ENCODE measurements at regions not wholly inside any gene's neighbourhood (a gene's known extent, or its start where the extent isn't known, plus 50 kb on each side); places are given as distances from the start of the nearest gene placed in this dataset.
"Not testable (repeated sequence)": the region's sequence is repeated elsewhere in the genome, so short reads cannot be mapped to it uniquely, and the experiment has no call there.

GRCh38 chr14:22289570-22289969 is 299.5 kb downstream of the DAD1 start:
- Histone ChIP-seq H3K27me3 (ENCODE audit: control insufficient read depth, insufficient read depth, low read length) (no peaks in the 10 kb centered on the region), H3K36me3 (ENCODE audit: control insufficient read depth, insufficient read depth, low read length) (no peaks in the 10 kb centered on the region), H3K9me3 (ENCODE audit: control insufficient read depth, insufficient read depth, low read depth, low read length) (no peaks in the 10 kb centered on the region), H3K9ac (ENCODE audit: low read length) (no peak overlapping the region), H3K27ac (ENCODE audit: low read depth, low read length) (no peak overlapping the region), H3K4me1 (ENCODE audit: control insufficient read depth, insufficient read depth, low read length) (peaks cover 13% of the 10 kb centered on the region), H3K4me3 (ENCODE audit: low read depth, low read length) (no peak overlapping the region)

- Histone ChIP-seq H3K27ac (ENCODE audit: low read depth, low read length) (no peak overlapping the region), H3K27me3 (ENCODE audit: control insufficient read depth, insufficient read depth, low read length) (no peaks in the 10 kb centered on the region), H3K9me3 (ENCODE audit: control insufficient read depth, insufficient read depth, low read depth, low read length) (no peaks in the 10 kb centered on the region), H3K4me3 (ENCODE audit: low read depth, low read length) (no peak overlapping the region), H3K36me3 (ENCODE audit: control insufficient read depth, insufficient read depth, low read length) (no peaks in the 10 kb centered on the region), H3K9ac (ENCODE audit: low read length) (no peak overlapping the region), H3K4me1 (ENCODE audit: control insufficient read depth, insufficient read depth, low read length) (peaks cover 7% of the 10 kb centered on the region)
Observed at GRCh38 chr14:22285991-22286390, 303.0 kb downstream of the DAD1 start.

GRCh38 chr14:22282949-22283348 is 306.1 kb downstream of the DAD1 start:
- no peaks in the 10 kb centered on the region for H3K36me3 ChIP-seq (ENCODE audit: control insufficient read depth, insufficient read depth, low read length)
- no peaks in the 10 kb centered on the region for H3K9me3 ChIP-seq (ENCODE audit: control insufficient read depth, insufficient read depth, low read depth, low read length)
- H3K4me3 ChIP-seq (ENCODE audit: low read depth, low read length): no peak overlapping the region
- H3K9ac ChIP-seq (ENCODE audit: low read length): no peak overlapping the region
- H3K27ac ChIP-seq (ENCODE audit: low read depth, low read length): no peak overlapping the region
- no peaks in the 10 kb centered on the region; the same call in 1 of the 2 replicates for H3K4me1 ChIP-seq (ENCODE audit: control insufficient read depth, insufficient read depth, low read length)
- H3K27me3 ChIP-seq (ENCODE audit: control insufficient read depth, insufficient read depth, low read length): no peaks in the 10 kb centered on the region

GRCh38 chr14:22282417-22282816 is 306.6 kb downstream of the DAD1 start:
- Histone ChIP-seq H3K27ac (ENCODE audit: low read depth, low read length) (no peak overlapping the region), H3K4me3 (ENCODE audit: low read depth, low read length) (no peak overlapping the region), H3K9ac (ENCODE audit: low read length) (no peak overlapping the region), H3K4me1 (ENCODE audit: control insufficient read depth, insufficient read depth, low read length) (no peaks in the 10 kb centered on the region; the same call in 1 of the 2 replicates), H3K9me3 (ENCODE audit: control insufficient read depth, insufficient read depth, low read depth, low read length) (no peaks in the 10 kb centered on the region), H3K27me3 (ENCODE audit: control insufficient read depth, insufficient read depth, low read length) (no peaks in the 10 kb centered on the region), H3K36me3 (ENCODE audit: control insufficient read depth, insufficient read depth, low read length) (no peaks in the 10 kb centered on the region)

- not testable (repeated sequence) for H3K27ac ChIP-seq (ENCODE audit: low read depth, low read length); H3K36me3 ChIP-seq (ENCODE audit: control insufficient read depth, insufficient read depth, low read length); H3K9me3 ChIP-seq (ENCODE audit: control insufficient read depth, insufficient read depth, low read depth, low read length); H3K9ac ChIP-seq (ENCODE audit: low read length); H3K4me3 ChIP-seq (ENCODE audit: low read depth, low read length); H3K4me1 ChIP-seq (ENCODE audit: control insufficient read depth, insufficient read depth, low read length); H3K27me3 ChIP-seq (ENCODE audit: control insufficient read depth, insufficient read depth, low read length)
Observed at GRCh38 chr14:22281447-22281874, 307.6 kb downstream of the DAD1 start.

GRCh38 chr14:22280497-22281316 is 308.3 kb downstream of the DAD1 start:
- no peak overlapping the region for H3K27ac ChIP-seq (ENCODE audit: low read depth, low read length)
- H3K9ac ChIP-seq (ENCODE audit: low read length): no peak overlapping the region
- no peaks in the 10 kb centered on the region; the same call in 1 of the 2 replicates for H3K4me1 ChIP-seq (ENCODE audit: control insufficient read depth, insufficient read depth, low read length)
- H3K36me3 ChIP-seq (ENCODE audit: control insufficient read depth, insufficient read depth, low read length): no peaks in the 10 kb centered on the region
- no peaks in the 10 kb centered on the region for H3K9me3 ChIP-seq (ENCODE audit: control insufficient read depth, insufficient read depth, low read depth, low read length)
- no peaks in the 10 kb centered on the region for H3K27me3 ChIP-seq (ENCODE audit: control insufficient read depth, insufficient read depth, low read length)
- no peak overlapping the region for H3K4me3 ChIP-seq (ENCODE audit: low read depth, low read length)

- Histone ChIP-seq H3K27me3 (ENCODE audit: control insufficient read depth, insufficient read depth, low read length) (no peaks in the 10 kb centered on the region), H3K9me3 (ENCODE audit: control insufficient read depth, insufficient read depth, low read depth, low read length) (no peaks in the 10 kb centered on the region), H3K27ac (ENCODE audit: low read depth, low read length) (no peak overlapping the region)
Observed at GRCh38 chr14:22276913-22277816, 311.9 kb downstream of the DAD1 start.

GRCh38 chr14:22271838-22272799 is 316.9 kb downstream of the DAD1 start:
- Histone ChIP-seq H3K27ac (ENCODE audit: low read depth, low read length) (no peak overlapping the region), H3K4me3 (ENCODE audit: low read depth, low read length) (no peak overlapping the region), H3K4me1 (ENCODE audit: control insufficient read depth, insufficient read depth, low read length) (peaks cover 7% of the 10 kb centered on the region), H3K9me3 (ENCODE audit: control insufficient read depth, insufficient read depth, low read depth, low read length) (no peaks in the 10 kb centered on the region), H3K36me3 (ENCODE audit: control insufficient read depth, insufficient read depth, low read length) (no peaks in the 10 kb centered on the region), H3K9ac (ENCODE audit: low read length) (no peak overlapping the region), H3K27me3 (ENCODE audit: control insufficient read depth, insufficient read depth, low read length) (no peaks in the 10 kb centered on the region)

More at GRCh38 chr14:22276913-22277816, 311.9 kb downstream of the DAD1 start:
- Histone ChIP-seq H3K36me3 (ENCODE audit: control insufficient read depth, insufficient read depth, low read length) (no peaks in the 10 kb centered on the region), H3K9ac (ENCODE audit: low read length) (no peak overlapping the region), H3K4me3 (ENCODE audit: low read depth, low read length) (no peak overlapping the region), H3K4me1 (ENCODE audit: control insufficient read depth, insufficient read depth, low read length) (peaks cover 1% of the 10 kb centered on the region; the same call in 1 of the 2 replicates)

- H3K9ac ChIP-seq (ENCODE audit: low read length): no peak overlapping the region
- H3K27ac ChIP-seq (ENCODE audit: low read depth, low read length): no peak overlapping the region
- H3K9me3 ChIP-seq (ENCODE audit: control insufficient read depth, insufficient read depth, low read depth, low read length): no peaks in the 10 kb centered on the region
- H3K4me1 ChIP-seq (ENCODE audit: control insufficient read depth, insufficient read depth, low read length): peaks cover 23% of the 10 kb centered on the region
- H3K27me3 ChIP-seq (ENCODE audit: control insufficient read depth, insufficient read depth, low read length): no peaks in the 10 kb centered on the region
- H3K4me3 ChIP-seq (ENCODE audit: low read depth, low read length): no peak overlapping the region
- no peaks in the 10 kb centered on the region for H3K36me3 ChIP-seq (ENCODE audit: control insufficient read depth, insufficient read depth, low read length)
Observed at GRCh38 chr14:22268875-22269274, 320.1 kb downstream of the DAD1 start.

- Histone ChIP-seq H3K27me3 (ENCODE audit: control insufficient read depth, insufficient read depth, low read length) (no peaks in the 10 kb centered on the region), H3K4me1 (ENCODE audit: control insufficient read depth, insufficient read depth, low read length) (peaks cover 17% of the 10 kb centered on the region), H3K27ac (ENCODE audit: low read depth, low read length) (no peak overlapping the region), H3K36me3 (ENCODE audit: control insufficient read depth, insufficient read depth, low read length) (no peaks in the 10 kb centered on the region), H3K4me3 (ENCODE audit: low read depth, low read length) (no peak overlapping the region), H3K9ac (ENCODE audit: low read length) (no peak overlapping the region), H3K9me3 (ENCODE audit: control insufficient read depth, insufficient read depth, low read depth, low read length) (no peaks in the 10 kb centered on the region)
Observed at GRCh38 chr14:22266683-22267082, 322.3 kb downstream of the DAD1 start.

Data from HUES6 (cell line).